Endothelial cell (in vitro differentiated cells): ENCODE measurements at regions not wholly inside any gene's neighbourhood (a gene's known extent, or its start where the extent isn't known, plus 50 kb on each side); places are given as distances from the start of the nearest gene placed in this dataset.
A peak's percentile ranks its signal among the peaks of the same experiment; 100 is the strongest.

Experiments
- DNase-seq: peaks from one replicate; pipeline ENCODE4 v3.0.0; 2021; ENCODE audit warnings: low spot score
- H3K27ac Mint-ChIP-seq: one replicate; pipeline ENCODE4 v1.8.0; 2021; ENCODE audit warnings: mixed read lengths, inconsistent platforms; ENCODE audit not compliant: unreplicated experiment
- H3K27me3 Mint-ChIP-seq: one replicate; pipeline ENCODE4 v1.8.0; 2021; ENCODE audit warnings: mild to moderate bottlenecking, moderate library complexity, mixed read lengths, inconsistent platforms; ENCODE audit not compliant: unreplicated experiment
- H3K36me3 Mint-ChIP-seq: one replicate; pipeline ENCODE4 v1.8.0; 2021; ENCODE audit warnings: mild to moderate bottlenecking, low read depth, mixed read lengths, inconsistent platforms; ENCODE audit not compliant: unreplicated experiment
- H3K4me1 Mint-ChIP-seq: one replicate; pipeline ENCODE4 v1.8.0; 2021; ENCODE audit warnings: mild to moderate bottlenecking, mixed read lengths, inconsistent platforms; ENCODE audit not compliant: unreplicated experiment
- H3K4me3 Mint-ChIP-seq: one replicate; pipeline ENCODE4 v1.8.0; 2021; ENCODE audit warnings: mild to moderate bottlenecking, mixed read lengths, inconsistent platforms; ENCODE audit not compliant: unreplicated experiment
- H3K9me3 Mint-ChIP-seq: one replicate; pipeline ENCODE4 v1.8.0; 2021; ENCODE audit warnings: mixed read lengths, inconsistent platforms; ENCODE audit not compliant: unreplicated experiment
- CTCF ChIP-seq: fragments of 200-600 bp; sonication (generic); IDR thresholded peaks from one replicate; pipeline ENCODE4 v1.5.0; 2021; ENCODE audit warnings: antibody characterized with exemption; ENCODE audit not compliant: unreplicated experiment

- H3K27ac Mint-ChIP-seq, result no peak overlapping the region
- DNase-seq, result no peak
- TF ChIP-seq CTCF, result no peak
- peaks cover 5% of the 10 kb centered on the region for H3K9me3 Mint-ChIP-seq
- no peak overlapping the region for H3K4me3 Mint-ChIP-seq
- peaks cover 43% of the 10 kb centered on the region for H3K4me1 Mint-ChIP-seq
- H3K36me3 Mint-ChIP-seq, result peaks cover 22% of the 10 kb centered on the region
- peaks cover 5% of the 10 kb centered on the region for H3K27me3 Mint-ChIP-seq
Observed at GRCh38 chr4:3384771-3385710, 56.7 kb upstream of the HGFAC start.

- DNase-seq, result no peak
- Mint-ChIP-seq H3K4me1 (peaks cover 50% of the 10 kb centered on the region), H3K27ac (no peak overlapping the region), H3K4me3 (no peak overlapping the region), H3K9me3 (peaks cover 3% of the 10 kb centered on the region), H3K36me3 (peaks cover 24% of the 10 kb centered on the region), H3K27me3 (peaks cover 8% of the 10 kb centered on the region)
- no peak for TF ChIP-seq CTCF
Observed at GRCh38 chr4:3385711-3386420, 55.9 kb upstream of the HGFAC start.

- no peak for TF ChIP-seq CTCF
- Mint-ChIP-seq H3K4me1 (peaks cover 50% of the 10 kb centered on the region), H3K36me3 (peaks cover 18% of the 10 kb centered on the region)
Observed at GRCh38 chr4:3386526-3386925, 55.2 kb upstream of the HGFAC start.

GRCh38 chr4:3387154-3387942 lies 54.4 kb upstream of the HGFAC start:
- TF ChIP-seq CTCF, result no peak
- H3K36me3 Mint-ChIP-seq, result peaks cover 15% of the 10 kb centered on the region
- no peak for DNase-seq
- no peaks in the 10 kb centered on the region for H3K9me3 Mint-ChIP-seq
- peak overlapping the region; percentile 24 for H3K27ac Mint-ChIP-seq
- H3K4me1 Mint-ChIP-seq, result peaks cover 50% of the 10 kb centered on the region
- no peak overlapping the region for H3K4me3 Mint-ChIP-seq
- H3K27me3 Mint-ChIP-seq, result peaks cover 8% of the 10 kb centered on the region

More at GRCh38 chr4:3386526-3386925, 55.2 kb upstream of the HGFAC start:
- H3K9me3 Mint-ChIP-seq, result no peaks in the 10 kb centered on the region
- no peak for DNase-seq
- H3K27me3 Mint-ChIP-seq, result peaks cover 8% of the 10 kb centered on the region
- H3K4me3 Mint-ChIP-seq, result no peak overlapping the region
- H3K27ac Mint-ChIP-seq, result no peak overlapping the region
